ENCODE measurements at regions not wholly inside any gene's neighbourhood (a gene's known extent, or its start where the extent isn't known, plus 50 kb on each side); places are given as distances from the start of the nearest gene placed in this dataset.
"Not testable (repeated sequence)": the region's sequence is repeated elsewhere in the genome, so short reads cannot be mapped to it uniquely, and the experiment has no call there.

DNA sequence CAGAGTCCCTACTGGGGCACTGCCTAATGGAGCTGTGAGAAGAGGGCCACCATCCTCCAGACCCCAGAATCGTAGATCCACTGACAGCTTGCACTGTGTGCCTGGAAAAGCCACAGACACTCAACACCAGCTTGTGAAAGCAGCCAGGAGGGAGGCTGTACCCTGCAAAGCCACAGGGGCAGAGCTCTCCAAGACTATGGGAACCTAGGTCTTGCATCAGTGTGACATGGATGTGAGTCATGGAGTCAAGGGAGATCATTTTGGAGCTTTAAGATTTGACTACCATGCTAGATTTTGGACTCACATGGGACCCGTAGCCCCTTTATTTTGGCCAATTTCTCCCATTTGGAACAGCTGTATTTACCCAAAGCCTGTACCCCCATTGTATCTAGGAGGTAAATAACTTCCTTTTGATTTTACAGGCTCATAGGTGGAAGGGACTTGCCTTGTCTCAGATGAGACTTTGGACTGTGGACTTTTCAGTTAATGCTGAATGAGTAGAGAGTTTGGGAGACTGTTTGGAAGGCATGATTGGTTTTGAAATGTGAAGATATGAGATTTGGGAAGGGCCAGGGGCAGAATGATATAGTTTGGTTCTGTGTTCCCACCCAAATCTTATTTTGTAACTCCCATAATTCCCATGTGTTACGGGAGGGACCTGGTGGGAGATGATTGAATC, 734.6 kb downstream of the USP25 start:
- DNase-seq (ENCODE audit: low read depth in 3 of 3, low spot score in 1 of 3) = not testable (repeated sequence)

GRCh38 chr21:16468184-16468583, 738.4 kb downstream of the USP25 start:
- no peak for DNase-seq (ENCODE audit: low read depth in 3 of 3, low spot score in 1 of 3)

DNA sequence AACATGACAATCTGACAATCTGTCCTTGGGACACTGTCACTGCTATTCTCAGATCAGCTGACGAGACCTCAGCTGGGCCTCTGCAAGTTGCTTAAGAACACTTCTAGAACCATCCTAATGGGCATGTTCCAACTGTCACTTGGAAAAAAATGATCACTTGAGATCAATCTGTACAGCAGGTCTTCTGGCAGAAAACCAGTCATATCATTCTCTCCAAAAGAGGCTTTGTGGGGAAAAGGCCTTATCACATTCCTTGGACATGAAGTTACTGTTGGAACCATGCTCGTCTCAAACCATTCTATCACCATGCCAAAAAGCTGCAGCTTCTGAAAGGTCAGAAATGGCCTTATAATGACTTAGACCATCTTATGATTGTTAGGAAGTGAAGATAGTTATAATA, 744.2 kb downstream of the USP25 start:
- DNase-seq (ENCODE audit: low read depth in 3 of 3, low spot score in 1 of 3) = no peak

DNA sequence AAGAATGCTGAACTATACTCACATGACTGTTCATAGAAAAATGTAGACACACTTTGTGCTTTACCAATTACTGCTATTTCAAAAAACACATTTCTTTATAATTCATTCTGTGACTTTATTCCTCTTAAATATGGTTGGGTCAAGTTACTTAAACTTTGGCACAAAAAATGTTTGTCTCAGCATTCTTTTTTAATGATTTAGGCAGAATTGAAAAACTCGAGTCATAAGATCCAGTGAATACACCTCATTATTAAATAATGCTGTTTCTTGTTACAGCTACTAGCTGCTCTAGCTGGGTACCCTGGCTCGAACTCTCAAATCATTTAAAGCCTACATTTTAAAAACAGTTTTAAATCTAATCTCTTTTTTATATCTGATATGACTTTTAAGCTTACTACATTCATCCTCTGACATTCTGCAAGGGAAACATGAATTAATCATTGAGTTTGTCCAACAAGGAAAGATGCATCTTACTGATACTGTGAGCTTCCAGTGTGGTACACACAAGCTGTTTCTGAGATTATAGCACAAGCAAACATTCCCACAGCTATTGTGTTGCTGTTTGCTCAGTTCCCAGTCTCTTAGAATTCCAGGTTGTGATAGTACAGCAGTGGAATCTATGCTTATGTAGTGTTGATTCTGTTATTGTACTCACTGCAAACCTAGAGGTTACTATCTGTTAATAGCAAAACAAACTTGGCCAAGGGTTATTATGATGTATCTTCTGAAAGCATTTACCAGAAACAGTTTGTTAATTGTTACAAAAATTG, 746.5 kb downstream of the USP25 start:
- no peak for DNase-seq (ENCODE audit: low read depth in 3 of 3, low spot score in 1 of 3)

- DNase-seq (ENCODE audit: low read depth in 3 of 3, low spot score in 1 of 3) = no peak
These were observed 758.3 kb downstream of the USP25 start for GRCh38 chr21:16488042-16488441.

GRCh38 chr21:16492356-16492755, 762.6 kb downstream of the USP25 start:
- no peak for DNase-seq (ENCODE audit: low read depth in 3 of 3, low spot score in 1 of 3)

DNA sequence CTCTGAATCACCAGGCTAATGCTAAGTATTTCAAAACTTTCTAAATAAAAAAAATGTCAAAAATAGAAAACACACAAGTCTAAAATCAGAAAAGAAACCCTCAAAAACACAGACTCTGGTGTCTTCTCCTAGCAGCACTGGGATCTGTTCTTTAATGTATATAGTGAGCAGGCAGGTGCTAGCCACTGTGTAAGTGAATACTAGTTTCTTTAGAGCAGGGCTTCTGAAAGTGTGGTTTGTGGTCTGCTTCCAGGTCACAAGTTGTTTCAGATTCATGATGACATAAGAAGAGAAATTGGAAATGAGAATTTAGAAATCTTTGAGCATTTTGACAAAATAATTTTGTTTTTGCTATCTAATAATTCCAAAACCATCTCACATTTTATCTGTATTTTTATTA, 763.1 kb downstream of the USP25 start:
- no peak for DNase-seq (ENCODE audit: low read depth in 3 of 3, low spot score in 1 of 3)

GRCh38 chr21:16496609-16497008, 766.8 kb downstream of the USP25 start:
- DNase-seq (ENCODE audit: low read depth in 3 of 3, low spot score in 1 of 3) = no peak

DNA sequence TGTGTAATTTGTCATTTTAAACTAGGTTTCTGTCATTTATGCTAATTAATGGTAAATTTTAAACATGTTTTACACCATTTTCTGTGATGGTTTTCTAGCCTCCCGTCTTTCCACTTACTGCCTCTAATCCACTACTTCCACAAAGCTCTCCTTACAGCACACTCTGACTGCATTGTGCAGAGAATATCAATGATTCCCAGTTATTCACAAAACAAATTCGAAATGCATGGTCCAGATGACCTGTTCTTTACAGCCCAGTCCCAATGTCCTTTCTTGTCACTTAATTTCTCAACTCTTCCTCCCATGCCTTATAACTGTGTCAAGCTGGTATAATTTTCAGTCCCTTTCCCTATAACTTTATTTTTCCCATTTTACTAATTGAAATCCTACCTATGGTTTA, 770.5 kb downstream of the USP25 start:
- DNase-seq (ENCODE audit: low read depth in 3 of 3, low spot score in 1 of 3) = no peak

DNA sequence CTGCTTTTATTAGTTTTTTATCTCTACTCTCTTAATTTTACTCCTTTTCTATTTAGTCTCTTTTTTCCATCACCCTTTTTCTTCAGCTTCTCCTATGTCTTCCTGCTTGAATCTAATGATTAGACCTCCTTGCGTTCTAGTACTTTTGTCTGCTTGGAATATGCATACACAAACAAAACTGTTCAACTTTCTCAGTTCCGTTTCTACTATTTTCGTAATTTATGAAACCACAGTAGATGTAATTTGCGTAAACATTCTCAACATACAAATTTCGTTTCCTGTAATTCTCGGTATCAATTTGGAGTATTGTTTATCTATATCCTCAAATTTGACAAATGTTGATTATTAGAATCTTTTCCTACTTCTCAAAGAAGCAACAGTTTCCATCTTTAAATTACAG, 772.5 kb downstream of the USP25 start:
- DNase-seq (ENCODE audit: low read depth in 3 of 3, low spot score in 1 of 3) = no peak

DNA sequence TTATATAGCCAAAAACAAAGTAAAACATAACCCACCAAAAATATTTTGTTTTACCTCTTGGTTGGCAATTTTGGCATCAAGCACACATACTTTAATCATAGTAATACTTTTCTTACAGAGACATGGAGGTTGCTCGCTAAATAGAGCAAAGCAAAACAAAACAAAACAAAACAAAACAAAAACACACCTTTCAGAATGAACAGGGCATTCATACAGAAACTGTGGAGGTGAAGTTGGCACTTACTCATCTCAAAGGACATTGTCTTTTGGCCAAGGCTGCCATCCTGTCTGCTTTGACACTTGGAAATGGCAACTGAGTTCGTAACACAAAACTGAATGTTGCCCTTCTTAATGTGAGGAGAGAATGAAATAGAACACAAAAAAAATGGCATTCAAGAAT, 773.1 kb downstream of the USP25 start:
- no peak for DNase-seq (ENCODE audit: low read depth in 3 of 3, low spot score in 1 of 3)

DNA sequence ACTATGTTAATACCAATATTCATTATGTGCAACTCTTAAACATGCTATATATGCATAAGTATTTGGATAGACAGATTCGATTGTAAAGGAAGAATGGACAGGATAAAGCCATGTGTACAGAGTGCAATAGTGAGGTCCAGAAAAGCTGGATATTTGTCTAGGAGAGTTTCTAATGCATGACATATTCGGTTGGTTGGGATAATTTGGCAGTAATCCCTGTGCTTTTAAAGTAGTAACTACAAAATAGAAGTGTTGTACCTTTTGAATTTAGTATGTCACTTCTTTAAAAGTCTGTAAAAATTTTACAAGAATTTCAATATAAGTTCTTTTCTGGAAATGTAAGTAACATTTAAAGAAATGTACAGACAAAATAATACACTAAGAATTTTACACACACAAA, 774.5 kb downstream of the USP25 start:
- no peak for DNase-seq (ENCODE audit: low read depth in 3 of 3, low spot score in 1 of 3)

GRCh38 chr21:16504766-16505165, 775.0 kb downstream of the USP25 start:
- DNase-seq (ENCODE audit: low read depth in 3 of 3, low spot score in 1 of 3) = no peak

- DNase-seq (ENCODE audit: low read depth in 3 of 3, low spot score in 1 of 3) = no peak
These were observed 779.7 kb downstream of the USP25 start for GRCh38 chr21:16509476-16509875.

DNA sequence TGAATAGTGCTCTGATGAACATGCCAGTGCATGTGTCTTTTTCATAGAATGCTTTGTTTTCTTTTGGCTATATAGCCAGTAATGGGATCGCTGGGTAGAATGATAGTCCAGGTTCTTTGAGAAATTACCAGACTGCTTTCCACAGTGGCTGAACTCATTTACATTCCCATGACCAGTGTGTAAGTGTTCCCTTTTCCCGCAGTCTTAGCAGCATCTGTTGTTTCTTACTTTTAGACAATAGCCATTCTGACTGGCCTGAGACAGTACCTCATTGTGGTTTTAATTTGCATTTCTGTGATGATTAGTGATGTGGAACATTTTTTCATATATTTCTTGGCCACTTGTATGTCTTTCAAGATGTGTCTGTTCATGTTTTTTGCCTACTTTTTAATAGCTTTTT, 784.5 kb downstream of the USP25 start:
- DNase-seq (ENCODE audit: low read depth in 3 of 3, low spot score in 1 of 3) = no peak

- DNase-seq (ENCODE audit: low read depth in 3 of 3, low spot score in 1 of 3) = no peak
These were observed 787.6 kb downstream of the USP25 start for GRCh38 chr21:16517383-16517782.

- DNase-seq (ENCODE audit: low read depth in 3 of 3, low spot score in 1 of 3) = no peak
These were observed 789.3 kb downstream of the USP25 start for GRCh38 chr21:16519036-16519435.

GRCh38 chr21:16519644-16520043, 789.9 kb downstream of the USP25 start:
- no peak for DNase-seq (ENCODE audit: low read depth in 3 of 3, low spot score in 1 of 3)

GRCh38 chr21:16522548-16522947, 792.8 kb downstream of the USP25 start:
- no peak for DNase-seq (ENCODE audit: low read depth in 3 of 3, low spot score in 1 of 3)

- DNase-seq (ENCODE audit: low read depth in 3 of 3, low spot score in 1 of 3) = no peak
These were observed 800.9 kb downstream of the USP25 start for GRCh38 chr21:16530656-16531055.

DNA sequence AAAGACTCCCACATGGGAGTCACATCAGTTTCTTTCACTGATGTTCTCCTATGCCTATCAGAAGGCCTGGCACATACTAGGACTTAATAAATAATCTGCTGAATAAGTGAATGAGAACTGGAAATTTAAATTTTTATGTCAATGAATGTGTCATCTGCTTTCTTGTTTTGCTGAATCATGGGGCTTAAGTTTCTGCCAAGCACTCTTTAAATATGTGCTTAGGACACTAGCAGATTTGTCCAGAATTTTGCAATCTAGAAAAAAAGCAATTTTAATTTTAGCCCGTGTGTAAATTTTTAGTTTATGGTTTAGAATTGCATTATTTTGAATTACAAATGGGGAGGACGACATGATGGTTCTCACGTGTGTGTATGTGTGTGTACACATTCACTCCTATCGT, 803.1 kb downstream of the USP25 start:
- no peak for DNase-seq (ENCODE audit: low read depth in 3 of 3, low spot score in 1 of 3)

DNA sequence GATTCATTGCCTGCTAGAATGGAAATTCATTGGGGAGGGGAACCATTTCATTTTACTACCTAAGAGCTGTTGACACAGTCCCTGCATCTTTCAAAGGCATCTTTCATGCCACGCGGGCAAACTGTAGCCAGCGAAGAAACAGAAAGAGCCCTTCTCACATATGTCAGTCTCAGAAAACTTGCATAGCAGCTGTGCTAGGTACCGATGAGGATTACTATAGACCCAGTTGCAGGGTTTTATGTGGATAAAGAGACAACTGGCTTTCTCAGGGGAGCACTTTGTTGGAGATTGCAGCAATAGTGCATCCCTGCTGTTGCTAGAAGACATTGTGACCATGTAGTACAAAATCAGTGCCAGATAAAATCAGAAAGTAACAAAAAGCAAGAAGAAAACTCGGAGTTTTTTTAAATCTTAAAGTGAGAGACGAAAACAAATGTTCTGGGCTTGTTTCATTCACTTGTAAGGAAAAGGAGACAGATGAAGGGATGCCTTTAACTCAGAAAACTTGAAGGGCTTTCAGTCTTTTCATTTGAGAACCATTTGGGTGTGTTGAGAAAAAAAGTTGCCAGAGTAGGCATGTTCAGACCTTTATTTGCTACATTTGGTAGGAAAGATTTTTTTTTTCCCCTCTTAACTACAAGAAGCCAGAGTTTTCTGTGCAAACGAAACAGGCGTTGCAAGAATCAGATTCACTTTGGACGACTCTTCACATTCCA, 804.1 kb downstream of the USP25 start:
- DNase-seq (ENCODE audit: low read depth in 3 of 3, low spot score in 1 of 3) = no peak
